ENCODE measurements at regions not wholly inside any gene's neighbourhood (a gene's known extent, or its start where the extent isn't known, plus 50 kb on each side); places are given as distances from the start of the nearest gene placed in this dataset.

DNA sequence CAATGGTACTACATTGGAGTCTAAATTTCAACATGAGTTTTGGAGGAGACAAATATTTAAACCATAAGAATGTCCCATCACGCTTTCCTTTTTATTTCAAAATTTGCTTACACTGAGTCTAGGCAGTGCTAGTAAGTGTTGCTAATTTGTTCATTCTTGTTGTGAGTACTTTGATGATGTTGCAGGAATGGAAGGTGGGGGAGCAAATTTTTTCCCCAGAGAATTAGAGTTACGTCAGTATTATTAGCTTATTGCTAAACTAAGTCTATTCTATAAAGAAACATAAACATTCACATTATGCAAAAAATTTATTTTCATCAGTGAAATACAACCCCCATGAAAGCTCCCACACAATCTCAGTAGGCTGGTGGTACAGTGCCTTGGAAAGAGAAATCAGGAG lies 88.0 kb downstream of the BLID start:
- 90 to 96% (median 93%) methylated on average over 2 of the region's 2 CpGs for WGBS, 4 donors

GRCh38 chr11:122025757-122026156 lies 90.3 kb downstream of the BLID start:
- no peak for TF ChIP-seq POLR2A (IDR thresholded peaks at IDR 0.05)
- TF ChIP-seq CTCF (IDR thresholded peaks at IDR 0.05): no peak
- no peaks in the 10 kb centered on the region for H3K27me3 ChIP-seq
- H3K4me3 ChIP-seq: no peak overlapping the region
- intact Hi-C loops (cut with DNase I): loop anchor here in 8 of 10 donors (5.0 to 10.0 kb wide), 6 partner anchors 69 to 479 kb away; no protein-coding TSS in a partner anchor
- no peak overlapping the region for H3K27ac ChIP-seq
- no peaks in the 10 kb centered on the region for H3K4me1 ChIP-seq
- ATAC-seq (no peak), DNase-seq (no peak)
- H3K36me3 ChIP-seq: no peaks in the 10 kb centered on the region
- H3K9me3 ChIP-seq: peaks cover 0 to 6% (median 0%) of the 10 kb centered on the region in 12 donors
- 94 to 96% (median 95%) methylated on average over 12 of the region's 12 CpGs for WGBS, 4 donors

More for the DNA sequence above, 88.0 kb downstream of the BLID start:
- peaks cover 0 to 6% (median 0%) of the 10 kb centered on the region in 12 donors for H3K9me3 ChIP-seq
- no peak overlapping the region for H3K4me3 ChIP-seq
- ATAC-seq: no peak
- no peak overlapping the region for H3K27ac ChIP-seq
- no peak for TF ChIP-seq CTCF (IDR thresholded peaks at IDR 0.05)
- TF ChIP-seq POLR2A (IDR thresholded peaks at IDR 0.05): no peak
- DNase-seq: no peak
- intact Hi-C loops (cut with DNase I): loop anchor here in 8 of 10 donors (5.0 to 10.0 kb wide), 6 partner anchors 67 to 477 kb away; no protein-coding TSS in a partner anchor
- H3K27me3 ChIP-seq: no peaks in the 10 kb centered on the region
- no peaks in the 10 kb centered on the region for H3K36me3 ChIP-seq
- H3K4me1 ChIP-seq: peaks cover 0 to 11% (median 0%) of the 10 kb centered on the region in 12 donors

DNA sequence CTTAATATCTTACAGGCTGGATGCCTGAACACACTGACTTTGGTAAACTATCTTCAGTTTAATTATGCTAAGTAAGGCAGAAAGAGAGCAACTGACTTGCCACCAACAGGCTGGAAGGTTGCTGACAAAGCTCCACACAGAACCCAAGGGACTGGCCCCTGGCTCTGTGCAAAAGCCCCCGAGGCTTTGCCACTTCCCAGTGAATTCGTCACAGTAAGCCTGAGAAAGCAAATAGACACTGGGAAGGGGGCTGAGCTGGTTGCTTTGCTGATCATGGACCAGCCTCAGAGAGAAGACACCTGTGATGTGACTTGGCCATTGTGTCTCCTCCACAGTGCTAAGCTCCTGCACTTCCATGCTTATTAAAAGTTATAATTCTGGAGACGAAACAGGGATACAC lies 91.7 kb downstream of the BLID start:
- ATAC-seq (no peak), DNase-seq (no peak)
- Histone ChIP-seq H3K4me1 (peaks cover 0 to 6% (median 0%) of the 10 kb centered on the region in 12 donors), H3K9me3 (no peaks in the 10 kb centered on the region), H3K36me3 (no peaks in the 10 kb centered on the region), H3K4me3 (no peak overlapping the region), H3K27me3 (no peaks in the 10 kb centered on the region), H3K27ac (no peak overlapping the region)
- intact Hi-C loops (cut with DNase I): loop anchor here (5.0 to 10.0 kb wide), 10 partner anchors 71 to 483 kb away; no protein-coding TSS in a partner anchor
- 72 to 83% (median 76%) methylated on average over 3 of the region's 3 CpGs for WGBS, 4 donors
- TF ChIP-seq POLR2A (IDR thresholded peaks at IDR 0.05) (no peak), CTCF (IDR thresholded peaks at IDR 0.05) (no peak)

DNA sequence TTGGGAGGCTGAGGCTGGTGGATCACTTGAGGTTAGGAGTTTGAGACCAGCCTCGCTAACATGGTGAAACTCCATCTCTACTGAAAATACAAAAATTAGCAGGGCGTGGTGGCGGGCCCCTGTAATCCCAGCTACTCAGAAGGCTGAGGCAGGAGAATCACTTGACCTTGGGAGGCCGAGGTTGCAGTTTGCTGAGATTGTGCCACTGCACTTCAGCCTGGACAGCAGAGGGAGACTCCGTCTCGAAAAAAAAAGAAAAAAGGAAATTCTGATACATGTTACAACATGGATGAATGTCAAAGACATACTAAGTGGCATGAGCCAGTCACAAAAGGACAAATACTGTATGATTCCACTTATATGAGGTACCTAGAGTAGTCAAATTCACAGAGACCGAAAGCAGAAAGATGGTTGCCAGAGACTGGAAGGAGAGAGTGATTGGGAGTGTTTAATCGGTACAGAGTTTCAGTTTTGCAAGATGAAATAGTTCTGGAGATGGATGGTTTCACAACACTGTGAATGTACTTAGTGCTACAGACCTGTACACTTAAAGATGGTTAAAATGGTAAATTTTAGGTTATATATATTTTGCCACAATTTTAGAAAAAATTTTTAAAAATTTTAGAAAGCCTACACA lies 92.3 kb downstream of the BLID start:
- Histone ChIP-seq H3K36me3 (no peaks in the 10 kb centered on the region), H3K27ac (no peak overlapping the region), H3K27me3 (no peaks in the 10 kb centered on the region), H3K9me3 (no peaks in the 10 kb centered on the region), H3K4me1 (peaks cover 0 to 9% (median 0%) of the 10 kb centered on the region in 12 donors), H3K4me3 (no peak overlapping the region)
- ATAC-seq (peak in 1 of 4 donors; percentile 34), DNase-seq (no peak)
- intact Hi-C loops (cut with DNase I): loop anchor here (5.0 to 10.0 kb wide), 10 partner anchors 71 to 484 kb away; no protein-coding TSS in a partner anchor
- TF ChIP-seq POLR2A (IDR thresholded peaks at IDR 0.05): no peak
- TF ChIP-seq CTCF (IDR thresholded peaks at IDR 0.05): peak in 6 of 12 donors; percentile 10 to 28 (median 18)
- WGBS, 4 donors: 77 to 89% (median 84%) methylated on average over 8 of the region's 8 CpGs
